ENCODE measurements at regions not wholly inside any gene's neighbourhood (a gene's known extent, or its start where the extent isn't known, plus 50 kb on each side); places are given as distances from the start of the nearest gene placed in this dataset.

GRCh38 chr16:6047325-6047724 is 949.7 kb upstream of the EEF2KMT start:
- H3K4me1 ChIP-seq (ENCODE audit: control insufficient read depth, insufficient read depth, low read length) = no peaks in the 10 kb centered on the region
- H3K27ac ChIP-seq (ENCODE audit: extremely low read depth, low read depth, low read length) = no peak overlapping the region
- ChIA-PET CTCF (no interaction called here), POLR2A (no interaction called here)
- no peak overlapping the region for H3K4me3 ChIP-seq (ENCODE audit: low read depth, low read length)
- H3K9me3 ChIP-seq (ENCODE audit: control insufficient read depth, insufficient read depth, low read depth, low read length) = no peaks in the 10 kb centered on the region
- H3K36me3 ChIP-seq (ENCODE audit: control insufficient read depth in 2 of 2, insufficient read depth in 1 of 2, low read length in 2 of 2) = no peaks in the 10 kb centered on the region
- TF ChIP-seq ZNF596 (tag by site-specific recombination; IDR thresholded peaks at IDR 0.05) (no peak), ZNF585B (tag by site-specific recombination; IDR thresholded peaks at IDR 0.05) (no peak), ZNF140 (tag by site-specific recombination; IDR thresholded peaks at IDR 0.05) (no peak), ZBTB49 (tag by site-specific recombination; IDR thresholded peaks at IDR 0.05; ENCODE audit: low read depth) (no peak), RBAK (tag by site-specific recombination; IDR thresholded peaks at IDR 0.05) (no peak), ZEB2 (tag by site-specific recombination; IDR thresholded peaks at IDR 0.05) (no peak), ZNF629 (tag by site-specific recombination; IDR thresholded peaks at IDR 0.05) (no peak), GLIS2 (tag by site-specific recombination; IDR thresholded peaks at IDR 0.05) (no peak), ZNF248 (tag by site-specific recombination; IDR thresholded peaks at IDR 0.05) (no peak), KLF9 (tag by site-specific recombination; IDR thresholded peaks at IDR 0.05; ENCODE audit: low read depth) (no peak), ZFHX2 (tag by site-specific recombination; conservative IDR thresholded peaks at IDR 0.05) (no peak), ZBTB8A (tag by site-specific recombination; IDR thresholded peaks at IDR 0.05) (no peak)

GRCh38 chr16:6038941-6039645 is 941.5 kb upstream of the EEF2KMT start:
- Histone ChIP-seq H3K9me3 (ENCODE audit: control insufficient read depth, insufficient read depth, low read depth, low read length) (no peaks in the 10 kb centered on the region), H3K4me1 (ENCODE audit: control insufficient read depth, insufficient read depth, low read length) (no peaks in the 10 kb centered on the region), H3K36me3 (ENCODE audit: control insufficient read depth in 2 of 2, insufficient read depth in 1 of 2, low read length in 2 of 2) (no peaks in the 10 kb centered on the region), H3K27ac (ENCODE audit: extremely low read depth, low read depth, low read length) (no peak overlapping the region), H3K4me3 (ENCODE audit: low read depth, low read length) (no peak overlapping the region)
- TF ChIP-seq BCL11A (tag by site-specific recombination; IDR thresholded peaks at IDR 0.05; ENCODE audit: low read depth) = no peak
- TF ChIP-seq ZNF830 (tag by site-specific recombination; IDR thresholded peaks at IDR 0.05; ENCODE audit: low read depth) = no peak
- TF ChIP-seq ZNF157 (tag by site-specific recombination; IDR thresholded peaks at IDR 0.05) = no peak
- no peak for TF ChIP-seq FEZF1 (tag by site-specific recombination; IDR thresholded peaks at IDR 0.05)
- TF ChIP-seq ZNF341 (tag by site-specific recombination; IDR thresholded peaks at IDR 0.05; ENCODE audit: low read depth) = no peak
- TF ChIP-seq ZNF114 (tag by site-specific recombination; IDR thresholded peaks at IDR 0.05) = no peak
- CTCF ChIA-PET = interaction anchor here (1.0 kb wide), 1 partner anchor 23 kb away, joined by 3 read pairs; no protein-coding TSS in a partner anchor
- POLR2A ChIA-PET = no interaction called here

- ChIA-PET CTCF (no interaction called here), POLR2A (no interaction called here)
- H3K36me3 ChIP-seq (ENCODE audit: control insufficient read depth in 2 of 2, insufficient read depth in 1 of 2, low read length in 2 of 2) = no peaks in the 10 kb centered on the region
- TF ChIP-seq ZNF146 (tag by site-specific recombination; IDR thresholded peaks at IDR 0.05) (no peak), ZNF311 (tag by site-specific recombination; IDR thresholded peaks at IDR 0.05; ENCODE audit: borderline replicate concordance) (no peak), ZNF600 (tag by site-specific recombination; IDR thresholded peaks at IDR 0.05) (no peak), ZNF19 (tag by site-specific recombination; IDR thresholded peaks at IDR 0.05; ENCODE audit: low read depth) (no peak), ZNF785 (tag by site-specific recombination; IDR thresholded peaks at IDR 0.05) (no peak), ZNF423 (tag by site-specific recombination; IDR thresholded peaks at IDR 0.05) (no peak), PBX3 (CRISPR knock-in tag; IDR thresholded peaks at IDR 0.05) (no peak), ZNF155 (tag by site-specific recombination; IDR thresholded peaks at IDR 0.05) (no peak), SCRT1 (tag by site-specific recombination; IDR thresholded peaks at IDR 0.05; ENCODE audit: borderline replicate concordance) (no peak)
- no peak overlapping the region for H3K4me3 ChIP-seq (ENCODE audit: low read depth, low read length)
- no peaks in the 10 kb centered on the region for H3K9me3 ChIP-seq (ENCODE audit: control insufficient read depth, insufficient read depth, low read depth, low read length)
- H3K4me1 ChIP-seq (ENCODE audit: control insufficient read depth, insufficient read depth, low read length) = no peaks in the 10 kb centered on the region
- H3K27ac ChIP-seq (ENCODE audit: extremely low read depth, low read depth, low read length) = no peak overlapping the region
Measured at GRCh38 chr16:6035161-6035560, 937.6 kb upstream of the EEF2KMT start.

Measured in HEK293 (cell line).